COLO829 (cell line): ENCODE measurements at regions not wholly inside any gene's neighbourhood (a gene's known extent, or its start where the extent isn't known, plus 50 kb on each side); places are given as distances from the start of the nearest gene placed in this dataset.

ENCODE experiments used
- DNase-seq: peaks from one replicate; pipeline ENCODE4 v3.0.0; 2012; ENCODE audit warnings: low spot score

GRCh38 chr3:36193448-36193847 lies 186.9 kb upstream of the STAC start:
- no peak for DNase-seq

DNA sequence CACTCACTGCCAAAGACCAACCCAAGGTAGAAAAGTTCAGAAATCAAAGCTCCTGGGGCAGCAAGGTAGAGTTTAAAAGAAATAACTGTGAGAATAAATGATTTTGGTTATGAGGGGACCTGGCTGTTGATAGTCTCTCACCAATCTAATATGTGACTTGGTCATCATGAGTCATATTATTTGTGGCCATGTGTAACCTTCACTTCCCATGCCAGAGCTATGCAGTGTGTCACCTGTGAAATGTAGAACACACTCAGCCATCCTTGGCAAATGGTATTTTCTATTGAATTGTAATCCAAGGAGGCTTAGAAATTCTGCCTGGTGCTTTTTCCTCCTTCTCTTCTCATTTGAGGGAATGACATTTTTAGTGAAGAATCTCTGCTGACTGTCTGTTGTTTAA lies 184.2 kb upstream of the STAC start:
- DNase-seq = no peak

DNA sequence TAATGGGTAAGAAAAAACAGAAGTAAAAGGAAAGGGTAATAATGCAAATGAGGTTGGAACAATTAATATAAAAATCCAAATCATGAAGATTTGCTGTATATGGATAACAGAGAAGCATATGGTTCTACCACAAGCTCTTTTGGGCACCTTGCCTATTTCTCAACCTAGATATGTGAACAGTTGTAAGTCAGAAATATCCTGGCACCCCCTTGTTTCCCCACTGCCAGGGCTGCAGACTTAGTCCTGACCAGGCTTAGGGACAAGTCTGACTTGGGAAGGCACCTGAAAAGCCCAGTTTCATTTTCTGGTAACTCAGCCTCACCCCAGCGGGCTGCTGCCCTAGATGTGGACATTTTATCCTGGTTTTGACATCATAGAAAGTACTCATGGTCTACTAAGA lies 183.2 kb upstream of the STAC start:
- DNase-seq = no peak

- DNase-seq = no peak
These were observed 178.8 kb upstream of the STAC start for GRCh38 chr3:36201546-36201945.

DNA sequence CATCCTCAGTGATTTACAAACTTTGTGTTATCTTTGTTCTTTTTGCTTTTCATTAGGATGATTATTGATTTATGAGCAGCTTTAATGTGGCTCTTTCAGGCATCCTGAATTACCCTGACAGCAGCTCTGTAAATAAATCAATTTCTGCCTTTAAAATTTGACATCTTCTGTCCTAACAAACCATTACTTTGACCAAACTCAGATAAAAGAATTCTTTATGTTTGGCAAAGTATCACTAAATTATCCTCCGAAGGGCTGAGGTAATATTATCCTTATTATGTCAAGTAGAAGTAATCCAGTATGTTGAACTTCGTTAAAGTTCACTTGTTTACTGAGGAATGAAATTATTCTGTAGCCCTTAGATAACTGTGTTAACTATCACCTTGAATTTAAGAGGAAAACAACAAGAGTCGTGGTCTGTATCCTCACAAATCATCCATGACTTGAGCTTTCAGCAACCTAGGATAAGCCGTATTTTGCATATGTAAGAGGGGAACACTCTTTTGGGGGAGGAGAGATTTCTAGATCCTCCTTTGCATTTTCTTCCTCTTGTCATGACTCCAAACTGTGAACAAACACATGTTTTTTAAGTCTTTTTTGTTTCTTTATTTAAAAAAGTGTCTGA lies 173.2 kb upstream of the STAC start:
- DNase-seq = no peak

- no peak for DNase-seq
These were observed 169.3 kb upstream of the STAC start for GRCh38 chr3:36210840-36211651.

GRCh38 chr3:36211652-36211999 lies 168.7 kb upstream of the STAC start:
- DNase-seq = no peak

GRCh38 chr3:36212251-36212650 lies 168.1 kb upstream of the STAC start:
- DNase-seq = no peak

DNA sequence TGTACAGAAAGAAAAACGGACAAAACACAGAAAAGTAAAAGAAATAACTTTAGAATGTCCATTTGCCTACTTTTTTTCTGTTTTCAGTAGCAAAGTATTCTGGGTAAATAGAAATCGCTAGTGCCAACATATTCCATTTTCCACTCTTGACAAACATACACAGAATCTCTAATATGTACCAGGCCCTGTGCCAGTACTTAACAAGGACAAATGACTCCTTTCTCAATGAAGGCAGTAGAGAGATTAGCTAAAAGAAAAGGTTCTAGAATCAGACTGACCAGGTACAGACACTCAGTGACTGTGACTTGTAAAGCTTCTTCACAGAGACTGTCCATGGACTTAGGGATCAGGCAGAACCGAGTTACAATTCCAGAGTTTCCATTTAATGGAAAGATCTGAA lies 165.8 kb upstream of the STAC start:
- no peak for DNase-seq

DNA sequence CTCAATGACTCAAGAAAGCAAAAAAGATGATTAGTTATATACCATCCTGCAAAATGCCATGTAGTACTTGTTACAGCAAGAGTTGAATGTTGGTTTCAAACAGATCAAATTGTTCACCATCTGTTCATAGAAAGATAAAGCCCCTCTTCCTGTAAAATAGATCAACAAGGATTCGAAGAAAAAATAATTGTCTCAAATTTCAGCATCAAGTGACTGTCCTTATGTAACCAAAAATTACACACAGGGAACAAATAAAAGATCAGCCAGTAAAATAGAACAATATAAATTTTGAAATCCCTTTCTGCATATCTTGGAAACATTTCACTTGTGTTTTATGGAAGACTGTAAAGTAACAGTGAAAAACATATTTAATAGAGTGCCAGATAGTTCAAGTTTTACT lies 165.1 kb upstream of the STAC start:
- no peak for DNase-seq

DNA sequence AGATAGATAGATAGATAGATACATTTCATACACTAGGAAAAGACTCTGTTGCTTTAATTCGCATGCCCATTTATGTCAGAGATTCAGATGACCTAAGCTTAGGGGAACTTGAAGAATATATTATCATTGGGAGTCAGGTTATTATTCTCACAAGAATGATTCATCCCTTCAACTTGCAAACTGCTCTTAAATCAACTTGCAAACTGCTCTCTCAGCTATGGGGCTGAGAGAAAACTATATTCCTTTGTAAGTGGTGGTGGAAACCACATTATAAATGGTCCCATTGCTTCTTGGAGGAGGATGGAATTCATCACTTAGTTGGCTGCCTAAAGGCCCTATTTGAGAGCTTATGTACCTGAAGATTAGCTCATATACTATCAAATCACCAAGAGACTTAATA lies 160.9 kb upstream of the STAC start:
- DNase-seq = no peak

DNA sequence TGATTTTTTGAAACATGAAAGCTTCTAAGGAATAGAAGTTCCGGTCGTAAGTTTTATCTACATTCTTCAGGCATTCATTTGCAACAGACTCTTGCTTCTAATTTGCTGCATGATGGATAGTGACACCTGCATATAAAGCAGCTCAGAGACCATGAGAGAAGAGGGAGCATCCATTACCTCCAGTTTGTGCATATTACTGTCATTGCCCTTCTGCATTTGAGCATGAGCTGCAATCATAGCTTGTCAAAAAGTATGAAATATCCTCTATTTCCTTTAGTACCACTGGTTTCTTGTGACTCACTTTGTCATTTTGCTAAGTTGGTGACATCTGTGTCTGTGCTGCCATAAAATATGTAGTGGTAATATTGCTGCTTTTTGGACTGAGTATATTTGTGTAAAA lies 160.1 kb upstream of the STAC start:
- DNase-seq = no peak

DNA sequence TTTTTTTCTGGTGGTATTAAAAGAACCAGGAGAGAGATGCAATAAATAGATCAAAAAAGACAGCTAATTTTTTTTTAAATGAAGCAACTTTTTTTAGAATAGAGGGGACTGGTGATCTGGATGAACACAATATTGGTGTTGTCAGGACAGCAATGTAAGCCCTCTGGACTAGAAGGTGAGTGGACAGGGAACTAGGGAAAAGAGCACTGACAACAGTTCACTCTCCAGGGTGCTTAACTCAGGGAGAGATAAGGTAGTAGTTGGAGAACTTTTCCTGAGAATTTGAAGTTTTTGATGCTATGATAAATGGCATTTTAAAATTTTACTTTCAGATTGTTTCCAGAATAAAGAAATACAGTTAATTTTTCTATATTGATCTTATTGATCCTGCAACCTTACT lies 158.3 kb upstream of the STAC start:
- no peak for DNase-seq

DNA sequence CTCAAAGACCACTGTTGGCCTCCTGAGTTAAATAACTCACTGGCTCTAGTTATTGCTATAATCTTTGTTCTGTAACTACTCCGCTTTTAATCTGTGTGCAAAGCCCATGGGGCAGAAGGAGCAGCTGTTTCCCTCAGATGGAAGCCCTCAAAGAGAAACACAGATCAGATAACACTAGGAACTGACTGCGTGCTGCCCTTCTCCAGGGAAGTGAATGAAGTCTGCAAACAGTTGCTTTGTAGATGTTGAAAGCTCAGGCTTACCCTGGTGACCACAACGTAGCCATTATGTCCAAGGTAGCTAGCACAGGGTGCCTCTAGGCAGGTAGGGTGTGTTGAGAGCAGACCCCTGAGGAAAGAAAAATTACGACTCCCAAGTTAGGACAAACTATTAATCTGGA lies 152.3 kb upstream of the STAC start:
- no peak for DNase-seq

DNA sequence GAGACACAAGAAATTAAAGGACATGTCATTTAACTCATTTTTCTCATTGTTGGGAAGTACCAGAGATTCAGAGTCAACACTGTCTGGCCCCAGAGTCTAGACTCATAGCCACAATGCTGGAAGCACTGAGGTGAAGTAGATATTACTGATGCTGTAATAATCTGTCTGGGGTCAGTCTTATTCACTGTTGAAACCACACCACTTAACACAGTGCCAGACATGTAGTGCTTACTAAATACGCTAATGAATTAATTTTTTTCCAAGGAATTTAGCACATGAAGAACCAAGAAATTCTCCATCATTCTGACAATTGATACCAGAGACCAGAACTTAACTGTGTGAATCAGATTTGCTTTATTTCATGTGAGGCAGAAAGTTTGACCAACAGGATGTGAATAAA lies 150.8 kb upstream of the STAC start:
- DNase-seq = no peak

- no peak for DNase-seq
These were observed 147.4 kb upstream of the STAC start for GRCh38 chr3:36232797-36233489.

DNA sequence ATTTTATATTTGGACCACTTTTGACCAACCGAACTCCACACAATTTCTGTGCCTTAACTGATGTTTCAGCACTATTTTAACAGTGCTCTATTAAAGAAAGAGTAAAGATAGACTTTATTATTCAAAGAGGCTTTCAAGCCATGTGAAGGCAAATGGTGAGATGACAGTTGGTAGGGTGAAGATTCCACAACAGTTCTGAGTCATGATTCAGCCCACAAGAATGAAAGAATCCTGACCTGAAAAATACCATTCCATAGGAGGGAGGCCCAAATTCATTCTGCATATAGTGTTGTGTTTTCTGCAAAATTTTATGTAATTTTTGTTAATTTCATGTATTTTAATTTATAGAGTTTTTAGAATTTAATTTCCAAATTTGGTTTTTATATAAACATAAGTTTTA lies 135.6 kb upstream of the STAC start:
- no peak for DNase-seq

DNA sequence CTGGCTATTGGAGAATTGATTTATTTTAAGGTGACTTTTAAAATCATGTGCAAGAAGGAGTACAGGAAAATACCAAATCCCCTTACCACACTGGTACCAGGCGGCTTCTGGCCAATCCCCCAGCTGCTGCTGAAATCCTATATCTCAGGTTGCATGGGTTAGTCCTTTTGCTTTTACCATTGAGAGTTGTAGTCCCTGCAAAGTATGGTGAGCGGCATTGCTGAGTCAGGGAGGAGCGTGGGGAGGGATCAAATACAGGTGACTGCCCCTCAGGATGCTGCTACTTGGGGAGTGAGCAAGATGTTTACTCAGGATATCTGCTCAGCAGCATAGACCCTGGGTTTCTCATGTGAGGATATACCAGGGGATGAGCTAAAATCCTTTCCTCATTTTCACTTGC lies 131.9 kb upstream of the STAC start:
- DNase-seq = no peak

DNA sequence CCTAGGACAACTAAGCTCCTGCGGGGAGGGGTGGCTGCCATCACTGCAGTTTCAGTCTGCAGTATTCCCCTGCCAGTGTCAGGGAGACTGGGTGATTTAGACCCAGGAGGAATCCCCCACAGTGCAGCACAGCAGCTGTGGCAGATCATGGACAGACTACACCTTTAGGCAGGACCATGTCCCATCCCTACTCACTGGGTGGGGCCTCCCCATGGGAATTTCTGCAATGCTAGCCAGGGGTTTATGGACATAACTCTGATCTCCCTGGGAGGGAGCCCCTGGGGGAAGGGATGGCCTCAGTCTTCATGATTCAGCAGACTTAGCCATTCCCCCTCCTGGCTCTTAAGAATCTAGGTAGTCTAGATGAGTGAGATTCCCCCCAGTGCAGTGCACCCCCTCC lies 130.1 kb upstream of the STAC start:
- DNase-seq = no peak

DNA sequence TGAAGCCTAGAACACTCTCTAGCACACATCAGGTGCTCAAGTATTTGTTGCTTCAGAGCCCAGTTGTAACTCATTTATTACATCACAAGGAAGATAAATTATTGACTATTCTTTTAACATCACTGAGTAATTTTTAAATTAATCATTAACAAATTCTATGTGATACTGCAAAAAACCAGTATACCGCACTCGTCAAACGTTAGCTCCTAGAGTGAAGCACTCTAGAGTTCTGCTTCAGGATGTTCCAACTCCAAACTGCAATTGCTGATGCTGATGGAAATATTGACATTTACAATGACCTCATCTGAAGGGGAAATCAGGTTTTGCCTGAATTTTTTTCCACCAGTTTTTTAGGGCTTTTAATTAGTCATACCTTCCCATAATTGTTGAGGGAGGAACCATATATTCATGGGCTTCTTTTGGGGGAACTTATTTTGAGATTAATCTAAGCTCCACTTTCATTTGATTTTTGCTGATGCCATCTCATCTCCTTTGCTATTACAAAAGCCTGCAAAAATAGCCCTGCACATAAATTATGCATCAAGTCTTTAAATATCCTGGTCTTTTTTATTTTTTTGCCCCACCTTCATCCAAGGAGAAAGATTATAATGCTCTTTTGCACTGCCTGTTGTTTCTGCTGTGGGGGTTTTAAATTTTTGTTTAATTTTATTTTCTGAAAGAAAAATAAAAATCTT lies 123.0 kb upstream of the STAC start:
- no peak for DNase-seq

DNA sequence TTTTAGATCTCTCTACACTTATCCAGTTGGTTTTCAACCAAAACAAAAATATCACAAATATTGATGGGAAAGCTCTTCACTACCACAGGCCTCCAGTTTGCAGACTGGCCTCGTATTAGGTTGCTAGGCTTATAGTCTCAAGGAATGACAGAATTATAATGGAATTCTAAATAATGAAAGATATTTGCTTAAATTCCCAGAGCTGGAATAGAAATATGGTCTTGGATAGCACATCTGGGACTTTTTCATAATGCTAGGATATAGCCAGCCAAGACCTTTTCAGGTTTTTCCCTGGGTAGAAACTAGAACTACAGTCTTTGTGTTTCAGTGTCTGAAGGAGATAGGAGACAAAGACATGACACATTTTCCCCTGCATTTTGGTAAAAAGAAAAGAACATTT lies 121.9 kb upstream of the STAC start:
- no peak for DNase-seq

DNA sequence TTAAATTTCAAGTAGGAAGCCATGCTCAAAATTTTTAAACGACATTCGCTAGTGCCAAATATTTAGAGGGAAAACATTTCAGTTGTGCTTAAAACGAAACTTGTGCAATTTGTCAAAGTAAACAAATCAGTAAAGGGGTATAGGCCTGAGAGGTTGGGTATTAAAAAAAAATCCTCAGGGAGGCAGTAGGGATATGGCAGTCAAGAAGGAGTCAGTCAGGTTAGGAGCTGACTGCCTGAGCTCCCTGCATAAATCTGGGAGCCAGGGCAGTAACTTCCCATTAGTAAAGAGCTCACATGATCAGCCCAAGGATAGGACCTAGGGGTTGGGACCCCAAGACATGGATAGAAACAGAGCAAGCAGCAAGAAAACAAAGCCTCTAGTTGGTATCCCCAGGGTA lies 120.7 kb upstream of the STAC start:
- DNase-seq = no peak

DNA sequence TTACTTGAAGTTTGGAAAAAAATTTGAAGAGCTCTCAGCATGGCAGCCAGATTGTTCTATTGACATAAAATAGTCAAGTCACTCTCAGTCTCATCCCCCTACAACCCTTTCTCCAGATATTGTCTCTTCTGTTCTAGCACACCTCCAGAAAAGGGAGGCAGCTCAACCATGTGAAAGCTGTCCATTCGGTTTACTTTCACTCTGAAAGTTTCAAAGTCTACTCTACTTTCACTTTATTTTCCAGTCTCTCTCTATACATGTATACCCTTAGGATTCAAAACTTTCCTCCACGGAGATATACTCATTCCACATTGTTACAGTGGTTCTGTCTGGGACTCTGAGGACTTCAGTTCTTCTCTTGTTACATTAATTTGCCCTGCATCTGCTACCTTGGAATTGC lies 111.0 kb upstream of the STAC start:
- DNase-seq = no peak
